ENCODE measurements at regions not wholly inside any gene's neighbourhood (a gene's known extent, or its start where the extent isn't known, plus 50 kb on each side); places are given as distances from the start of the nearest gene placed in this dataset.
"Not testable (repeated sequence)": the region's sequence is repeated elsewhere in the genome, so short reads cannot be mapped to it uniquely, and the experiment has no call there.

DNA sequence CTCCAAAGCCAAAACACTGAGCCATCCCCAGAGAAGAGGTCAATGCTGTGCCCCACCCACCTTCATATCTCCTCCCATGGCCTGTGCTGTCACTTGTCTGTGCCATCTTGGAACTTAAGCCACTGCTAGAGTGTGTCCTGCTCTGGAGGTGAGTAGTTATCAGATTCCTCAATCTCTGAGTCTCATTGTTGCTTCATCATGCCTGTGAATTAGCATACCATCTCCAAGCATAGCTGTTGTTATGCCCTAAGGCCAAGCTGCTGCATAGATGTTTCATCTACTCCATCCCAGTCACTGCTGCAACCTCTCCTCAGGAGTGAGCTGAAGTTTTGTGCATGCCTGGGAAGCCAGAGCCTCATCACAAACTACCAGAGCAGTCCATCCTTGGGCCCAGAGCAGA, 349.0 kb downstream of the ZWINT start:
- Histone ChIP-seq H3K36me3 (ENCODE audit: control insufficient read depth in 2 of 2, insufficient read depth in 2 of 2, low read length in 1 of 2) (no peaks in the 10 kb centered on the region), H3K9me3 (ENCODE audit: control insufficient read depth in 2 of 2, insufficient read depth in 1 of 2, low read depth in 1 of 2, low read length in 1 of 2) (peaks cover 6 to 7% of the 10 kb centered on the region in 2 donors), H3K4me3 (ENCODE audit: low read depth in 1 of 2, low read length in 2 of 2) (no peak overlapping the region), H3K27ac (ENCODE audit: low read depth in 2 of 2, low read length in 1 of 2) (no peak overlapping the region), H3K27me3 (ENCODE audit: control insufficient read depth in 1 of 2, insufficient read depth in 2 of 2, low read length in 2 of 2) (no peaks in the 10 kb centered on the region), H3K4me1 (ENCODE audit: control insufficient read depth in 2 of 2, insufficient read depth in 2 of 2, low read length in 1 of 2) (no peaks in the 10 kb centered on the region)

GRCh38 chr10:56003555-56003954, 357.5 kb downstream of the ZWINT start:
- H3K4me1 ChIP-seq (ENCODE audit: control insufficient read depth in 2 of 2, insufficient read depth in 2 of 2, low read length in 1 of 2) = no peaks in the 10 kb centered on the region
- 78 to 82% methylated on average over 2 of the region's 2 CpGs for WGBS, 2 donors
- H3K4me3 ChIP-seq (ENCODE audit: low read depth in 1 of 2, low read length in 2 of 2) = no peak overlapping the region
- H3K9me3 ChIP-seq (ENCODE audit: control insufficient read depth in 2 of 2, insufficient read depth in 1 of 2, low read depth in 1 of 2, low read length in 1 of 2) = no peaks in the 10 kb centered on the region
- H3K27me3 ChIP-seq (ENCODE audit: control insufficient read depth in 1 of 2, insufficient read depth in 2 of 2, low read length in 2 of 2) = no peaks in the 10 kb centered on the region
- H3K27ac ChIP-seq (ENCODE audit: low read depth in 2 of 2, low read length in 1 of 2) = no peak overlapping the region
- H3K36me3 ChIP-seq (ENCODE audit: control insufficient read depth in 2 of 2, insufficient read depth in 2 of 2, low read length in 1 of 2) = no peaks in the 10 kb centered on the region

DNA sequence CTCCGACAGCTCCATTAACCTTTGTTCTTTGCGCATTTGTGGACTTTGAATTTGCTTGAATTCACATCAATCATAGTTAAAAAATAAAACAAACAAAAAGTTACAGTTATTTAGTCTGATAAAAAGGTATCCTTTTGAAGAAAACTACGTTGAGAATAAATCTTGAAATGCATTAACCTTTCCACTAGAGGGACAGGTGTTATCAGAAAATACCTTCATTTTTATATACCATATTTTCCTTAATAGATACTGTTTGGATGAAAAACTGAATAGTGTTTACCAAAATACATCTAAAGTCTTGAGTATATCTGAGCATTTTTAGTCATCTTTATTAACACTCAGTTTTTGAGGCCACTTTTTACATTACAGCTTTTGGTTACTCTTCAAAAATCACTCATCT, 371.9 kb downstream of the ZWINT start:
- no peaks in the 10 kb centered on the region for H3K36me3 ChIP-seq (ENCODE audit: control insufficient read depth in 2 of 2, insufficient read depth in 2 of 2, low read length in 1 of 2)
- no peak overlapping the region for H3K27ac ChIP-seq (ENCODE audit: low read depth in 2 of 2, low read length in 1 of 2)
- 22 to 24% methylated on average over 3 of the region's 3 CpGs for WGBS, 2 donors
- H3K9me3 ChIP-seq (ENCODE audit: control insufficient read depth in 2 of 2, insufficient read depth in 1 of 2, low read depth in 1 of 2, low read length in 1 of 2) = no peaks in the 10 kb centered on the region
- no peaks in the 10 kb centered on the region for H3K27me3 ChIP-seq (ENCODE audit: control insufficient read depth in 1 of 2, insufficient read depth in 2 of 2, low read length in 2 of 2)
- no peaks in the 10 kb centered on the region for H3K4me1 ChIP-seq (ENCODE audit: control insufficient read depth in 2 of 2, insufficient read depth in 2 of 2, low read length in 1 of 2)
- no peak overlapping the region for H3K4me3 ChIP-seq (ENCODE audit: low read depth in 1 of 2, low read length in 2 of 2)

DNA sequence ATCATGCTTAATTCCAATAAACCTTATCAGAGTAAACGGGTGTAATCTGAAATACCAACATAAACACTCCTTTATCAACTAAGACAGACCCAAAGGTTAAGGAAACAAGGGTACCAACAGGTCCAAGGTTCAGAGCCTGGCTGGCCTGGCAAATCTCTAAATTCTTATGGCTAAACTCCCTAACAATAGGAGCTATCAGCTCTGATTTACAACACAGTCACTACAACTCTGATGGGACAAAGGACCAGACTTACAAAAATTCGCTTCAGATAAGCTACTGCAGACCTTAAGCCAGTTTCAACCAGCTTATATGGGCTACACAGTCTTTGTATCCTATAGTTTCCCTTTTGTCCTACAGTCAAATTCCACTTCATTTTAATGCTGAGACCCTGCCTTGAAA, 381.9 kb downstream of the ZWINT start:
- H3K27ac ChIP-seq (ENCODE audit: low read depth in 2 of 2, low read length in 1 of 2) = no peak overlapping the region
- H3K27me3 ChIP-seq (ENCODE audit: control insufficient read depth in 1 of 2, insufficient read depth in 2 of 2, low read length in 2 of 2) = no peaks in the 10 kb centered on the region
- 14 to 20% methylated on average over 2 of the region's 2 CpGs for WGBS, 2 donors
- H3K4me1 ChIP-seq (ENCODE audit: control insufficient read depth in 2 of 2, insufficient read depth in 2 of 2, low read length in 1 of 2) = no peaks in the 10 kb centered on the region
- no peaks in the 10 kb centered on the region for H3K36me3 ChIP-seq (ENCODE audit: control insufficient read depth in 2 of 2, insufficient read depth in 2 of 2, low read length in 1 of 2)
- no peaks in the 10 kb centered on the region for H3K9me3 ChIP-seq (ENCODE audit: control insufficient read depth in 2 of 2, insufficient read depth in 1 of 2, low read depth in 1 of 2, low read length in 1 of 2)
- no peak overlapping the region for H3K4me3 ChIP-seq (ENCODE audit: low read depth in 1 of 2, low read length in 2 of 2)

DNA sequence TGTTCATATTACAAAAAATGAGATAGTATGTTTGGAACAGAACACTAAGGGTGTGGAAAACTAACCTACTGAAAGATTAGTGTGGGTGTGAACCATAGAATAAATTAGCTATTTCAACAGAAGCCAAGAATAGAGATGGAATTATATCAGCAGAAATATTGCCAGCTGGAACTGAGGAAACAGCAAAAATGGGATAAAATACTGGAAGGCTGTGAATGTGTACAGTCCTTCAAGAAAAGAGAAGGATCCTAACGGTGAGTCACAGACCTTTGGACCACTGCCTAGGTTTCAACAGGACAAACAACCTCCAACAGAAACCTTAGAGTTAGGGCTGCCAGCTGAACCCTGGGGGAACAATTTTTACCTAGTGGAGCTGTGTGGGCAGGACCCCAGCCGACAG, 395.0 kb downstream of the ZWINT start:
- H3K27ac ChIP-seq (ENCODE audit: low read depth in 2 of 2, low read length in 1 of 2) = no peak overlapping the region
- H3K27me3 ChIP-seq (ENCODE audit: control insufficient read depth in 1 of 2, insufficient read depth in 2 of 2, low read length in 2 of 2) = no peaks in the 10 kb centered on the region
- H3K9me3 ChIP-seq (ENCODE audit: control insufficient read depth in 2 of 2, insufficient read depth in 1 of 2, low read depth in 1 of 2, low read length in 1 of 2) = no peaks in the 10 kb centered on the region
- H3K4me3 ChIP-seq (ENCODE audit: low read depth in 1 of 2, low read length in 2 of 2) = no peak overlapping the region
- 55 to 63% methylated on average over 2 of the region's 2 CpGs for WGBS, 2 donors
- H3K4me1 ChIP-seq (ENCODE audit: control insufficient read depth in 2 of 2, insufficient read depth in 2 of 2, low read length in 1 of 2) = no peaks in the 10 kb centered on the region
- no peaks in the 10 kb centered on the region for H3K36me3 ChIP-seq (ENCODE audit: control insufficient read depth in 2 of 2, insufficient read depth in 2 of 2, low read length in 1 of 2)

- 85 to 88% methylated on average over 3 of the region's 3 CpGs for WGBS, 2 donors
- no peak overlapping the region for H3K27ac ChIP-seq (ENCODE audit: low read depth in 2 of 2, low read length in 1 of 2)
- H3K9me3 ChIP-seq (ENCODE audit: control insufficient read depth in 2 of 2, insufficient read depth in 1 of 2, low read depth in 1 of 2, low read length in 1 of 2) = no peaks in the 10 kb centered on the region
- H3K36me3 ChIP-seq (ENCODE audit: control insufficient read depth in 2 of 2, insufficient read depth in 2 of 2, low read length in 1 of 2) = no peaks in the 10 kb centered on the region
- H3K4me3 ChIP-seq (ENCODE audit: low read depth in 1 of 2, low read length in 2 of 2) = no peak overlapping the region
- H3K27me3 ChIP-seq (ENCODE audit: control insufficient read depth in 1 of 2, insufficient read depth in 2 of 2, low read length in 2 of 2) = no peaks in the 10 kb centered on the region
- no peaks in the 10 kb centered on the region for H3K4me1 ChIP-seq (ENCODE audit: control insufficient read depth in 2 of 2, insufficient read depth in 2 of 2, low read length in 1 of 2)
Observed at GRCh38 chr10:55943403-55943802, 417.7 kb downstream of the ZWINT start.

DNA sequence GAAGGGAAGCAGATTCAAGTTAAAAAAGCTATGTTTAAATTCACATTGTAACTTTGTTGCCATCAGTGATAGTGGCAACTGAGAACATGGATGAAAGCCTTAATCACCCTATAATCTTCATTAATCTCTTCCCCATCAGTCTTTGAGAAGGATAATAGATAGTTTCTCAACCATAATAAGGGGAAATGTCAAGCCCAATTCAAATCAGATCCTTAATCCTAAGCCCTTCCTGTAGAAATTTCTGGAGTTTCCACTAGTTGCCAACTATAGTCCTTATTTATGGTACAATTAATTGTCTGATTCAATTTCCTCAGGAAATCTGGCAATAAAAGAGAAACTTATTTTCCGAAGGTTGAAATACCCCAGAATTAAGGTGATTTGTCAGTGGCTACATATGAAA, 431.8 kb downstream of the ZWINT start:
- Histone ChIP-seq H3K9me3 (ENCODE audit: control insufficient read depth in 2 of 2, insufficient read depth in 1 of 2, low read depth in 1 of 2, low read length in 1 of 2) (no peaks in the 10 kb centered on the region), H3K27me3 (ENCODE audit: control insufficient read depth in 1 of 2, insufficient read depth in 2 of 2, low read length in 2 of 2) (no peaks in the 10 kb centered on the region), H3K4me3 (ENCODE audit: low read depth in 1 of 2, low read length in 2 of 2) (no peak overlapping the region), H3K36me3 (ENCODE audit: control insufficient read depth in 2 of 2, insufficient read depth in 2 of 2, low read length in 1 of 2) (no peaks in the 10 kb centered on the region), H3K27ac (ENCODE audit: low read depth in 2 of 2, low read length in 1 of 2) (no peak overlapping the region), H3K4me1 (ENCODE audit: control insufficient read depth in 2 of 2, insufficient read depth in 2 of 2, low read length in 1 of 2) (no peaks in the 10 kb centered on the region)
- WGBS, 2 donors = 66 to 76% methylated on average over 1 of the region's 1 CpG

GRCh38 chr10:55899472-55900147, 461.4 kb downstream of the ZWINT start:
- H3K27ac ChIP-seq (ENCODE audit: low read depth in 2 of 2, low read length in 1 of 2); H3K4me1 ChIP-seq (ENCODE audit: control insufficient read depth in 2 of 2, insufficient read depth in 2 of 2, low read length in 1 of 2); H3K4me3 ChIP-seq (ENCODE audit: low read depth in 1 of 2, low read length in 2 of 2); H3K9me3 ChIP-seq (ENCODE audit: control insufficient read depth in 2 of 2, insufficient read depth in 1 of 2, low read depth in 1 of 2, low read length in 1 of 2); H3K27me3 ChIP-seq (ENCODE audit: control insufficient read depth in 1 of 2, insufficient read depth in 2 of 2, low read length in 2 of 2); H3K36me3 ChIP-seq (ENCODE audit: control insufficient read depth in 2 of 2, insufficient read depth in 2 of 2, low read length in 1 of 2): not testable (repeated sequence)
- 71 to 79% methylated on average over 21 to 25 of the region's 25 CpGs for WGBS, 2 donors

GRCh38 chr10:55897490-55897921, 463.6 kb downstream of the ZWINT start:
- Histone ChIP-seq H3K36me3 (ENCODE audit: control insufficient read depth in 2 of 2, insufficient read depth in 2 of 2, low read length in 1 of 2) (no peaks in the 10 kb centered on the region), H3K9me3 (ENCODE audit: control insufficient read depth in 2 of 2, insufficient read depth in 1 of 2, low read depth in 1 of 2, low read length in 1 of 2) (peaks cover 3% of the 10 kb centered on the region in 2 donors), H3K4me1 (ENCODE audit: control insufficient read depth in 2 of 2, insufficient read depth in 2 of 2, low read length in 1 of 2) (no peaks in the 10 kb centered on the region), H3K4me3 (ENCODE audit: low read depth in 1 of 2, low read length in 2 of 2) (no peak overlapping the region), H3K27me3 (ENCODE audit: control insufficient read depth in 1 of 2, insufficient read depth in 2 of 2, low read length in 2 of 2) (no peaks in the 10 kb centered on the region), H3K27ac (ENCODE audit: low read depth in 2 of 2, low read length in 1 of 2) (no peak overlapping the region)
- WGBS, 2 donors = 45 to 59% methylated on average over 3 of the region's 3 CpGs

DNA sequence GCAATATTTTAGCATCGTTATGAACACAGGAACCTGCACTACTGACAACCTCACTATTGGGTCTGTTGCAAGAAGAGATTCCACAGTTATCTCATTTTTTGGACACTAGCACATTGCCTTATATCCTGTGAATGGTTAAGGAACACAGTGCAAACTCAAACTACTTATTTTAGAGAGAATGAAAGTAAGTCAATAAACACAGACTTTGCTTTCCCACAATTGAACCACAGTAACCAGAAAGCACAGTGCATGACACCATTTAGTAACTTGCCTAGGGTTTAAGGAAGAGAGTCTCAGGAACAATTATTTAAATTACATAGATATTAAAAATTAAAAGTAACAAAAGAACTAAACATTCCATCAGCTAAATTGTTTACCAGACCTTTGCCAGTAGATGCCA, 468.8 kb downstream of the ZWINT start:
- H3K4me1 ChIP-seq (ENCODE audit: control insufficient read depth in 2 of 2, insufficient read depth in 2 of 2, low read length in 1 of 2) = no peaks in the 10 kb centered on the region
- peaks cover under 1 to 1% of the 10 kb centered on the region in 2 donors for H3K9me3 ChIP-seq (ENCODE audit: control insufficient read depth in 2 of 2, insufficient read depth in 1 of 2, low read depth in 1 of 2, low read length in 1 of 2)
- no peaks in the 10 kb centered on the region for H3K27me3 ChIP-seq (ENCODE audit: control insufficient read depth in 1 of 2, insufficient read depth in 2 of 2, low read length in 2 of 2)
- WGBS, 2 donors = 73 to 74% methylated on average over 1 of the region's 1 CpG
- no peaks in the 10 kb centered on the region for H3K36me3 ChIP-seq (ENCODE audit: control insufficient read depth in 2 of 2, insufficient read depth in 2 of 2, low read length in 1 of 2)
- no peak overlapping the region for H3K4me3 ChIP-seq (ENCODE audit: low read depth in 1 of 2, low read length in 2 of 2)
- no peak overlapping the region for H3K27ac ChIP-seq (ENCODE audit: low read depth in 2 of 2, low read length in 1 of 2)

Measured in esophagus (tissue), 2 donors.